Kidney (tissue), 13 donors: ENCODE measurements at regions not wholly inside any gene's neighbourhood (a gene's known extent, or its start where the extent isn't known, plus 50 kb on each side); places are given as distances from the start of the nearest gene placed in this dataset.

Experiments used
- DNase-seq, 5 donors: peaks; one replicate each; pipeline ENCODE4 v3.0.0-alpha.2; 2013 to 2020
- FAIRE-seq: peaks from 2 replicates; lab custom pipeline; 2012; peaks lifted over from hg19 to GRCh38; lab: Jason Lieb, UNC
- H3K27ac ChIP-seq, 2 donors: one replicate each; pipeline ENCODE4 v1.7.0; 2013; ENCODE audit warnings: low read depth in 2 of 2, low read length in 2 of 2, inconsistent platforms in 1 of 2
- H3K27me3 ChIP-seq: one replicate; pipeline ENCODE4 v1.7.1; 2013; ENCODE audit warnings: low read length, inconsistent platforms; ENCODE audit not compliant: control insufficient read depth, insufficient read depth
- H3K36me3 ChIP-seq, 3 donors: one replicate each; pipeline versions ENCODE4 v1.7.0 to v1.7.1; 2013; ENCODE audit warnings: low read length in 3 of 3, control low read depth in 1 of 3, inconsistent platforms in 1 of 3; ENCODE audit not compliant: insufficient read depth in 3 of 3, control insufficient read depth in 2 of 3
- H3K4me1 ChIP-seq, 3 donors: one replicate each; pipeline versions ENCODE4 v1.7.0 to v1.7.1; 2013; ENCODE audit warnings: low read length in 3 of 3, inconsistent platforms in 1 of 3, low read depth in 1 of 3; ENCODE audit not compliant: control insufficient read depth in 2 of 3, insufficient read depth in 2 of 3
- H3K4me3 ChIP-seq, 3 donors: one replicate each; pipeline versions ENCODE4 v1.7.0 to v1.8.1; 2013; ENCODE audit warnings: low read length in 3 of 3, control low read depth in 1 of 3, inconsistent platforms in 1 of 3
- H3K9ac ChIP-seq, 3 donors: one replicate each; pipeline versions ENCODE4 v1.7.0 to v1.7.1; 2013; ENCODE audit warnings: low read length in 3 of 3, control low read depth in 1 of 3, inconsistent platforms in 1 of 3
- H3K9me3 ChIP-seq, 3 donors: one replicate each; pipeline versions ENCODE4 v1.7.0 to v1.7.1; 2013; ENCODE audit warnings: low read length in 3 of 3, control low read depth in 1 of 3, inconsistent platforms in 1 of 3; ENCODE audit not compliant: control insufficient read depth in 2 of 3, insufficient read depth in 1 of 3
- CTCF ChIP-seq: IDR thresholded peaks from 3 replicates; pipeline ENCODE4 v1.5.1; 2012; ENCODE audit warnings: mild to moderate bottlenecking, moderate library complexity, borderline replicate concordance; ENCODE audit not compliant: insufficient read depth; ENCODE audit errors: extremely low read depth
- intact Hi-C: fragments of 100-400 bp; cut with DNase I; formaldehyde crosslinking; loops from one replicate; pipeline ENCODE4 v1.11.1; 2022
- donor health status: control.
- donor health status: control.
- donor health status: control.
- donor health status: control.
- donor health status: control.
- donor health status: DM: yes; HTN: yes; CAD: no.
- donor health status: Normal renal cell carcinoma (clear cell type).

- DNase-seq (no peak), FAIRE-seq (no peak)
- no peak overlapping the region for H3K9ac ChIP-seq
- no peaks in the 10 kb centered on the region for H3K36me3 ChIP-seq
- H3K27me3 ChIP-seq, result no peaks in the 10 kb centered on the region
- H3K4me3 ChIP-seq, result no peak overlapping the region
- no peaks in the 10 kb centered on the region for H3K4me1 ChIP-seq
- no peak overlapping the region for H3K27ac ChIP-seq
- intact Hi-C loops, result no loop called here
- TF ChIP-seq CTCF, result no peak
- H3K9me3 ChIP-seq, result no peaks in the 10 kb centered on the region
Measured at GRCh38 chr3:146889626-146890025, 284.5 kb upstream of the PLSCR5 start.

- Histone ChIP-seq H3K9me3 (no peaks in the 10 kb centered on the region), H3K36me3 (no peaks in the 10 kb centered on the region), H3K27ac (no peak overlapping the region), H3K4me1 (no peaks in the 10 kb centered on the region), H3K9ac (no peak overlapping the region), H3K4me3 (no peak overlapping the region), H3K27me3 (no peaks in the 10 kb centered on the region)
- TF ChIP-seq CTCF, result no peak
- intact Hi-C loops, result no loop called here
- DNase-seq (no peak), FAIRE-seq (no peak)
Measured at GRCh38 chr3:146888176-146888575, 283.0 kb upstream of the PLSCR5 start.

GRCh38 chr3:146884721-146885120 is 279.6 kb upstream of the PLSCR5 start:
- no peaks in the 10 kb centered on the region for H3K27me3 ChIP-seq
- no peak overlapping the region for H3K27ac ChIP-seq
- no peak for DNase-seq
- H3K36me3 ChIP-seq, result no peaks in the 10 kb centered on the region
- intact Hi-C loops, result no loop called here
- no peaks in the 10 kb centered on the region for H3K9me3 ChIP-seq
- no peak for FAIRE-seq
- H3K4me1 ChIP-seq, result no peaks in the 10 kb centered on the region
- no peak for TF ChIP-seq CTCF
- no peak overlapping the region for H3K4me3 ChIP-seq
- H3K9ac ChIP-seq, result no peak overlapping the region

GRCh38 chr3:146884296-146884695 is 279.1 kb upstream of the PLSCR5 start:
- FAIRE-seq, result no peak
- Histone ChIP-seq H3K27ac (no peak overlapping the region), H3K4me1 (no peaks in the 10 kb centered on the region), H3K4me3 (no peak overlapping the region), H3K9me3 (no peaks in the 10 kb centered on the region), H3K36me3 (no peaks in the 10 kb centered on the region), H3K9ac (no peak overlapping the region), H3K27me3 (no peaks in the 10 kb centered on the region)
- intact Hi-C loops, result no loop called here
- TF ChIP-seq CTCF, result no peak
- DNase-seq, result no peak
